ENCODE measurements at regions not wholly inside any gene's neighbourhood (a gene's known extent, or its start where the extent isn't known, plus 50 kb on each side); places are given as distances from the start of the nearest gene placed in this dataset.
"Not testable (repeated sequence)": the region's sequence is repeated elsewhere in the genome, so short reads cannot be mapped to it uniquely, and the experiment has no call there.

DNA sequence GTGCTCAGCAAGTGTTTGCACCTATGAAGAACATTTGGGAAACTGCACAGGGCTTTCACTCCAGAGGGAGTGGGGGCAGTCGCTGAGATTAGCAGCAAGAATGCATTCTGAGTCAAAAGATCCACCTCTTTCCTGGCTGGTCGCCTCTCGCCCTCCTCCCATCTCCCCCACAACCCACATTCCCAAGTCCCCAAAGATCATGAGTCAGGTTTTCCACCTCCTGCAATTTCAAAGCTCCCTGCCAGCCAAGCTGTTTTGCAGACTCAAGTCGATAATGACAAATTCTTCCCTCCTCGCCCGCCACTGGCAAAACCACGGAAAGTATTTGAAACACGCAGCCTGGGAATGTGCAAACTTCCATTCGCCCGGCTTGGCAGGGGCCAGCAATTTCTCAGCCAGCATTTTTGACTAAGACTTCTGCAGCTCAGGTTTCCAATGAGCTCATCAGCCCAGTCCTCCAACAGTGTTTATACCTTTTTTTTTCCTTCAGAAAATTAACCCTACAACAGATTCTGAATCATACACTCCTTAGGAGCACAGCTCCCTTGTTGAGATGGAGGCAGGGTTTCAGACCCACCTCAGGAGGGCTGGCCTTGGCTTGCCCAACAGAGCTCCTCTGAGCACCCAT, 181.4 kb downstream of the SMAD6 start:
- peak; percentile 100 for DNase-seq (ENCODE audit: low read depth in 2 of 2)

DNA sequence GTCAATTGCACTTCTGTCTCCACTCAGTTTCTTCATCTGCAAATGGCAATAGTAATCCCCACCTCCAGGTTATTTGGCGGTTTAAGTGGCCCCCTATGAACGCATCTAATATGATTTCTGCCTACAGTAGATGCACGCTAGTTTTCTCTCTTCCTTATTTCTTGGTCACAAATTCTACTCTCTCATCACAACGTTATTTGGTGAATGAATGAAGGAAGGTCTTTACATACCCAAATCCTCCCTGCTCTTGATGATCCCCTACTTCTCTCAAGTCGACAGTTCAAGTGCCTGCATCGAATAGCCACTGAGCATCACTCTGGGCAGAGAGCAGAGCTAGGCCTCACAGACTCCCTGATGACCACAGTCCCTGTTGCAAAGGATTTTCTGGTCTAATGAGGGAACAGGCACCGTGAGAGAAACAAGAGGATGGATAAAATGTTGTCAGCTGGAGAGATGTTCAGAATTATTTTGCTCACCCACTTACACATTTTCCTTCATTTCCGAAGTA, 181.2 kb upstream of the SMAD3 start:
- no peak for DNase-seq (ENCODE audit: low read depth in 2 of 2)

DNA sequence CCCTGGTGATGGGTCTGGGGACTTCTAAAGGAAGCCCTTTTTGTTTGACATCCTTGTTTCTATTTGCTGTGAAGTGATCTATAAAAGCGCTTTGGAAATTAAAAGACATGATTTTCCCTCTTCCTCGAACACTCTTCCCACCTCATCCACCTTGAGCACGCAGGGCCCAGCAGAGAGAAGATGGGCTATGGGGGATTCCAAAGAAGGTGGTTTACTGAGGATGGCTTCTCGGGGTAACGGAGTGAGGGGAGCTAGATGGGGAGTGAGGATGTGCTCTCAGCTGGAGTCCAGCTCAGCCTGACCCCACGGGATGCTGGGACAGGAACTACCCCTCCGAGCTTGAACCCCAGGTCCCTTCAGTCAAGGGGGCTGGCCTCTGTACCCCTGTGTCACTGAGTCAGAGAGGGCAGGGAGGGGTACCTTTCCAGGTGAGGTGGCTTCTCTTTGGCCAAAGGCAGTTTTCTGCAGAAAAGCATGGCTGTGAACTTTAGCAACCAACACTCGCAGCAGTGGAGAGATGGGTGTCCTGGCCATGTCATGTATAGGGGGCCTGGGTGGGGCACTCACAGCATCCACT, 180.7 kb upstream of the SMAD3 start:
- DNase-seq (ENCODE audit: low read depth in 2 of 2) = no peak

DNA sequence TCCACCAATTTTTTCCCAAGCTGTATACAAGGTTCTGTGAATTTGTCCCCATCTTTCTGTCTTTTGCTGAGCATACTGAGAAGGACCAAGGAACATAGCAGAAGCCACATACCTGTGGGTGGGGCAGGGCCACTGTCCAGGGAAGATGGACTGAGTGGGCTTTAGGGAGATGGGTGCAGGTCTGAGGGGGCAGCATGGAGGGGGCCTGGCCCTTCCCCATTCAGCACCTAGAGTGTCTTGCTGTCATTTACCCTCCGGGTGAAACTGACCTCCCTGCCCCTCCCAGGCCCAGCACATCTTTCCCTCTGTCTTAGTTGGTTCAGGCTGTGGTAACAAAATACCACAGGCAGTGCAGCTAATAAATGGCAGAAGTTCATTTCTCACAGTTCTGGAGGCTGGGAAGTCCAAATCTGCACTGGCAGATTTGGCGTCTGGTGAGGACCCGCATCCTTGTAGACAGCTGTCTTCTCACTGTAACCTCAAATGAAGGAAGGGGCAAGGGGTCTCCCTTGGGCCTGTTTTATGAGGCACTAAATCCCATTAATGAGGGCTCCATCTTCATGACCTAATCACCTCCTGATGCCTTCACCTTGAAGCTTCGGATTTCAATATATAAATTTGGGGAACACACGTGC, 180.0 kb upstream of the SMAD3 start:
- no peak for DNase-seq (ENCODE audit: low read depth in 2 of 2)

DNA sequence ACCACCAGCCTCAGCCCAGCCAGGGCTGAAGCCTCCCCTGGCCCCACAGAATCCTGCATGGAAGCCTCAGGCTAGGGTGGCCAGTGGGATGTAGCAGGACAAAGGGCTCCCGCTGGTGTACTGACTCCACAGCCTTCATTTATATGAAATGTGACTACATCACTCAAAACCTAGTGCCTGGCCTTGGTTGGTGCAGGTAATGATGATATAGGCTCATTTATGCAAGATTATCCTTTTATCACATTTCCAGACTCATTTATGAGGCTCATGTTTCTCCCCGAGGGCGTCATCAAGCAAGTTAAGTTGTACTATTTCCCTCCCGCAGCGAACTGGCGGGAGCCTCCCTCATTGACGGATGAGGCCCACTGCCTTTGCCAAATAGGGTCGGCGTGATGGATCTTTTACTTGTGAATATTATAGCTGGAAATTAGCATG, 179.1 kb upstream of the SMAD3 start:
- no peak for DNase-seq (ENCODE audit: low read depth in 2 of 2)

DNA sequence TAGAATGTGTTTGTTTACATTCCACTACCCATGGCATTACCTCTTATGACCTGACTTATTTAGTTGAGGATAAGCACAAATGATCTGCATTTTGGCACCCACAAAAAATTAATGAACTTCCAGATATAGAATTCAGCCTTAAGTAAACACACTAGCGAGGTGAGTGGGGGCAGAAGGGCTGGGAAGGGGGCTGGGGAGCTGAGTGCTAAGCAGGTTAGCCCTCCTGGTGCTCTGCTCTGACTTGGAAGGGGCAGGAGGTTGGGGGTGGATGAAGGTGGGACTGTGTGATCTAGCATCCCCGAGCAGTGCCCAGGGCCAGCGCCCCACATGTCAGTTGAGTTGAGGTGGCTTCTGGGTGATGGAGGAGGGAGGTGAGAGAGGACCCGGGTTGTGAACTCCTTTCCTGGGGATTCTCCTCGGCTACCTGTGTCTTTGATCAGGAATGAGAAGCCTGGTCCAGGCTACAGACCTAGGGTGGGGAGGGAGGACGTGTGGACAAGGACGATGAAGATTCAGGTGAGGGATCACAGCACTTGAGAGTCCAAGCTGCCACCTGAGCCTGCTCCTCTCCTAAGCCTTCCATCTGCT, 178.6 kb upstream of the SMAD3 start:
- DNase-seq (ENCODE audit: low read depth in 2 of 2) = no peak

DNA sequence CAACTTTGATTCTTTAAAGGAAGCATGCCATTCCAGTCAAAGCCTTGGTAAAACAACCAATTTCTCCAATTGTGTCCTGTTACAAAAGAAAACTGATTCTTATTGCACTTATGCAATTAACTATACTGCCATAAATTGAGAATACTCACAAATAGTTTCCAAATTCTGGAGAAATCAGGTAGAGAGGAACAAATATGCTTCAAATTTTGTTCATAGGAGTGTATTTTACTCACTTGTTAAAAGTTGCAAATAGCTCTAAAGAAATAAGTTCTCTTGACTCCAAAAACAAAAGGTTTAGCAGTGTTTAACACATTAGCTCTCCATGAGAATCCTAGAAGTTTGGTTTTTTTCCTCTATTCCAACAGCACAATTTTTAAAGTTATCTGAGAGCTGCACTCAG, 176.1 kb upstream of the SMAD3 start:
- not testable (repeated sequence) for DNase-seq (ENCODE audit: low read depth in 2 of 2)

GRCh38 chr15:66891776-66892175, 173.6 kb upstream of the SMAD3 start:
- no peak for DNase-seq (ENCODE audit: low read depth in 2 of 2)

DNA sequence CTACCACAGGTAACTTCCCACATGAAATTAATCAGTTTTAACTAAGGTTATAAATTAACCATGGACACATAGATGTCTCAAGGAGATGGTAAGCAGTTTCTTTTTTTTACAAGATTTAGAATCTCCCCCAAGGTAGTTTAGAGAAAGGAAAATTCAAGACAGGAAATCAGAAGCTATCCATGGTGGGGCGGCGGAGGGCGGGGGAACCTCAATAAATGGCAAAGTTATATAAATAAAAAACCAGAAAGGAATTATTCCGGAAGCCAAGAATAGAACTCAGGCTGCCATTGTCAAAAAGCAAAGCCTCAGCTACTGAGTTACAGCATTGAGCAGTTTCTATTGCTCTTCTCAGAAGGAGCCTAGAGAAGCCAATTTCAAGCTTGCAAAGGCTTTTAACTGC, 172.1 kb upstream of the SMAD3 start:
- no peak for DNase-seq (ENCODE audit: low read depth in 2 of 2)

DNA sequence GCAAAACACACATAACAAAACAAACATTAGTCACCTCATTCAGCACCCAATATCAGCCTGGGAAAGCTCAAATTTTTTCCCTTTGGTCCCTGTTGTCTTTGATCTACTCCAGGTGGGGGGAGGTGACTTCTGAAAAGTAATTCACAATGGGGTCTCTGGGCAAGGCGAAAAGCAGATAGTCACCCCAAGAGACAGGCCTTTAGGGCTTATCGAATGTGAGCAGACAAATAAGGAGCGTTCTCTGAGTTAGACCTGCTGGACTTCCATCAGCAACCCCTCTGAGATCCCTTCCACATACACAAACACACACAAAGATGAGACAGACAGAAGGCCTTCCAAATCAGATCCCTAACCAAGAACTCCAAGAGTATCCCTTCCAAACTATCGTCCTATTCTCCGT, 171.0 kb upstream of the SMAD3 start:
- no peak for DNase-seq (ENCODE audit: low read depth in 2 of 2)

DNA sequence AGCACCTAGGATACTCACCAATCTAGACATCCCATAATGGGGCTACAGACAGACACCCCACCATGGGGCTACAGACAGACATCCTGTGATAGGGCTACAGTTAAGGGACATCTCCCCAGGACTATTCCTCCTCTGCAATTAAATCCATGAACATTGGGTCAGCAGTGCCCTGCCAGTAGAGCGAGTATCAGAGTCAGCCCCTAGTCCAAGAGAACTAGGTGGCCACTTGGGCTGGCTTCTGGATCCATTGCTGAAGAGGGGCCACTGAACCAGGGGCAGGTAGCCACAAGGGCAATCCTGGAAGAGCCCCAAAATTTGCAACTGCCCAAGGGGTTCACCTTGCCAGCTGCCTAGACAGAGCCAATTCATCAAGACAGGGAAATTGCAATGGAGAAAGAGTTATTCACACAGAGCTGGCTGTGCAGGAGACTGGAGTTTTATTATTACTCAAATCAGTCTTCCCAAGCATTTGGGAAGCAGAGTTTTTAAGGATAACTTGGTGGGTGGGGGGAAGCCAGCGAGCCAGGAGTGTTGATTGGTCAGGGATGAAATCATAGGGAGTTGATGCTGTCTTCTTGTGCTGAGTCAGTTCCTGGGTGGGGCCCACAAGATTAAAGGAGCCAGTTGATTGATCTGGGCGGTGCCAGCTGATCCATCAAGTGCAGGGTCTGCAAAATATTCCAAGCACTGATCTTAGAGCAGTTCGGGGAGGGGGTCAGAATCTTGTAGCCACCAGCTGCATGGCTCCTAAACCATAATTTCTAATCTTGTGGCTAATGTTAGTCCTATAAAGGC, 170.2 kb upstream of the SMAD3 start:
- DNase-seq (ENCODE audit: low read depth in 2 of 2) = no peak

GRCh38 chr15:66895794-66896453, 169.5 kb upstream of the SMAD3 start:
- DNase-seq (ENCODE audit: low read depth in 2 of 2) = no peak

DNA sequence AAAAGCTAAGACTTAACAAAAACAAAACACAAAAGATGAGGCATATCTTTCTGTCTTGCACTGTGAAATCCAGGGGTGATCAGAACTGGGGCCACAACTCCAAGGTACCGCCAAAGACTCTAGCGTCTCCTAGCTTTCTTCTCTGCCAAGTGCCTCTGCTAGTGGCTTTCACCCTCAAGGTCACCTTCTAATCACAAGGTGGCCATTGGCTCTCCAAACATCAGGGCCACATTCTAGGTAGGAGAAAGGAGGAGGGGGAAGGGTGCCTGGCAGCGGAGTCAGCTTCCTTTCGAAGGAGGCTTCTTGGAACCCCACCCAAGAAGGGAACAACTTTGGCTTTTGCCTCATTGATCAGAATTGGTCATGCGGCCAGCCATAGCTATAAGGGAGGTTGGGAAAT, 168.8 kb upstream of the SMAD3 start:
- DNase-seq (ENCODE audit: low read depth in 2 of 2) = no peak

DNA sequence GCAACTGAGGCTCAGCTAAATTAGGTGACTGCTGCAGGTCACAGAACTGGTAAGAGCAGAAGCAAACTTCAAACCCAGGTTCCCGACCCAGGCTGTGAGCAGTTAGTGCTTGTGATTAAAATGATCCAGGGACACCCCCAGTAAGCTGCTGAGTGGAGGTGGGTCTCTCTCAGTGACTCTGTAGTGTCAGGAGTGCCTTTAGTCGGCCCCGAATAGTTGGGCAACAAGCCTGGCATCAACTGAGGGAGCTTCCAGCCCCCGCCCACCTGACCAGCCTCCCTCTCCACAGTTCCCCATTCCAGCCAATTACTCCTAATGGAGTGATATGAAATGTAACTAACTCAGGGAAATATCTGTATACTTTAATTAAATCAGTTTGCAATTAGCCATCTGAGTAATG, 168.0 kb upstream of the SMAD3 start:
- DNase-seq (ENCODE audit: low read depth in 2 of 2) = no peak

DNA sequence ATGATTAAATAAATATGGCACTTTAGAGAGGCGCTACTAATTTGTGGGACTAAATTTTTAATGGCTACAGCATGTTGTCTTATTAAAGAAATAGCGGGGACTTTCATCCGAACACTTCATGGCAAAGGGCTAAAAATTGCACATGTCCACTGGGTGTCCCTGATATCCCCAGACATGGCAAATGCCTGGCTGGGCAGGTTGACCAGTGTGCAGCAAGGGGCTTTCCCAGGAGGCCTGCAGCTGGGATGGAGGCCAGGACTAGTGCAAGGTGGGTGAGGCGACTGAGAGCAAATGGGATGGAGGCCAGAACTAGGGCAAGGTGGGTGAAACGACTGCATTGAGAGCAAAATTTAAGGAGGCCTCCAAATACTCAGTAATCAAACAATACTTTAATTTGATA, 167.4 kb upstream of the SMAD3 start:
- no peak for DNase-seq (ENCODE audit: low read depth in 2 of 2)

- no peak for DNase-seq (ENCODE audit: low read depth in 2 of 2)
Measured at GRCh38 chr15:66898656-66899386, 166.6 kb upstream of the SMAD3 start.

DNA sequence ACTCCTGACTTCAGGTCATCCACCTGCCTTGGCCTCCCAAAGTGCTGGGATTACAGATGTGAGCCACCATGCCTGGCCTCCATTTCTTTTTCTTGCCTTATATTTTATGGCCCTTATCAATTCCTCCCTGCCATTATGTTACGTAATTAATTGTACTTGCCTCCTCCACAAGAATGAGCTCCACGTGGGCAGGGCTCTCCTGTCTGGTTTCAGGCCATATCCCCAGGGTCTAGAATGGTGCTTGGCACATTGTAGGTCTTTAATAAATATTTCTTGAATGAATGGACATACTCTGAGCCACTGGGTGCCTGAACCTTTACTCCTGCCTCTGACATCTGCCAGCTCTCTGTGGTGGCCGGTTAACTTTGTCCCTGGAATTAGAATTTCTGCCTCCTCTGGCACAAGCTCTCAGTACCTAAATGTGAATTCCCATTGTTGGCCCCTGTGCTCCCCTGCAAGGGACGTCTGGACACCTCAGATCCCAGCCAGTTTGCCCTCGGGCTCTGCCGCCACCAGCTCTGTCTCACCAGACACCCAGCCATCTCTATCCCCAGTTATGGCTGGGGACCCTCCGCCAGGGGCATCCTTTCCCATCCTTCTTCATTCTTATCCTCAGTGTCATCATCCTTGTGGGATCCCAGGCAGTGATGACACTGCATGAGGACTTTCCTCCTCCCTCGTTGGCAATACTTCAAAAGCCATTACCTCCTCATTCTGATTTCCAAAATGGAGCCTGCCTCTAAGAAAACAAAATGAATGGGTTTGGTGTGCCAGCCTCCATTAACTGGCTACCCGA, 165.6 kb upstream of the SMAD3 start:
- peak in 1 of 2 experiments; percentile 32 for DNase-seq (ENCODE audit: low read depth in 2 of 2)

GRCh38 chr15:66900586-66901310, 164.7 kb upstream of the SMAD3 start:
- no peak for DNase-seq (ENCODE audit: low read depth in 2 of 2)

GRCh38 chr15:66901336-66902100, 163.9 kb upstream of the SMAD3 start:
- DNase-seq (ENCODE audit: low read depth in 2 of 2) = no peak
